WTC11 (cell line): ENCODE measurements at regions not wholly inside any gene's neighbourhood (a gene's known extent, or its start where the extent isn't known, plus 50 kb on each side); places are given as distances from the start of the nearest gene placed in this dataset.

Experiments used
- ATAC-seq: fragments of 200-7000 bp; cut with Tn5 transposase; 2 replicates; pipeline ENCODE4 v1.10.0; 2021; ENCODE audit warnings: mild to moderate bottlenecking, moderate library complexity
- CTCF ChIA-PET: fragments of 300-600 bp; sonication (Branson Sonifier 250); formaldehyde crosslinking; loops from one replicate; lab custom pipeline; 2021; ENCODE audit warnings: antibody characterized with exemption; lab: Charles Lee
- POLR2A ChIA-PET: fragments of 350-600 bp; sonication (Branson Sonifier 250); formaldehyde crosslinking; loops from one replicate; lab custom pipeline; 2021; ENCODE audit warnings: antibody characterized with exemption; lab: Charles Lee
- DNase-seq: peaks from one replicate; pipeline ENCODE4 v3.0.0; 2021; ENCODE audit warnings: low spot score
- H3K27ac Mint-ChIP-seq: 2 replicates; pipeline ENCODE4 v1.8.0; 2021; ENCODE audit warnings: mixed read lengths
- H3K27me3 Mint-ChIP-seq: 2 replicates; pipeline ENCODE4 v1.8.0; 2021; ENCODE audit warnings: low read depth, mild to moderate bottlenecking, moderate library complexity, mixed read lengths
- H3K36me3 Mint-ChIP-seq: 2 replicates; pipeline ENCODE4 v1.8.0; 2021; ENCODE audit warnings: mixed read lengths
- H3K4me1 Mint-ChIP-seq: 2 replicates; pipeline ENCODE4 v1.8.0; 2022; ENCODE audit warnings: mixed read lengths
- H3K4me3 Mint-ChIP-seq: 2 replicates; pipeline ENCODE4 v1.8.0; 2021; ENCODE audit warnings: mild to moderate bottlenecking, moderate library complexity, mixed read lengths
- H3K9me3 Mint-ChIP-seq: 2 replicates; pipeline ENCODE4 v1.8.0; 2021; ENCODE audit warnings: mixed read lengths
- AR ChIP-seq: fragments of 250-450 bp; sonication (Bioruptor Pico); IDR thresholded peaks from 2 replicates; pipeline ENCODE4 v1.9.0; 2021; ENCODE audit warnings: mild to moderate bottlenecking
- ATF2 ChIP-seq: sonication (generic); formaldehyde crosslinking; IDR thresholded peaks from 2 replicates; pipeline ENCODE4 v1.8.1; 2022; ENCODE audit warnings: low read depth, missing genetic modification reagents, borderline replicate concordance
- CBFB ChIP-seq: sonication (generic); formaldehyde crosslinking; IDR thresholded peaks from 2 replicates; pipeline ENCODE4 v1.8.1; 2022; ENCODE audit warnings: mild to moderate bottlenecking, low read depth, missing genetic modification reagents
- CDX4 ChIP-seq: fragments of 250-450 bp; sonication (Bioruptor Pico); IDR thresholded peaks from 2 replicates; pipeline ENCODE4 v1.9.0; 2021; ENCODE audit warnings: moderate library complexity, mild to moderate bottlenecking, inconsistent platforms, borderline replicate concordance
- EMX1 ChIP-seq: fragments of 250-450 bp; sonication (Bioruptor Pico); IDR thresholded peaks from 2 replicates; pipeline ENCODE4 v1.8.0; 2021; ENCODE audit warnings: mild to moderate bottlenecking
- ERG ChIP-seq: fragments of 250-450 bp; sonication (Bioruptor Pico); IDR thresholded peaks from 2 replicates; pipeline ENCODE4 v1.8.0; 2021; ENCODE audit warnings: mild to moderate bottlenecking
- KAT7 ChIP-seq: sonication (generic); formaldehyde crosslinking; IDR thresholded peaks from 2 replicates; pipeline ENCODE4 v1.8.1; 2023; ENCODE audit warnings: missing genetic modification reagents, mild to moderate bottlenecking, borderline replicate concordance
- MAX ChIP-seq: sonication (generic); formaldehyde crosslinking; IDR thresholded peaks from 2 replicates; pipeline ENCODE4 v1.8.0; 2022; ENCODE audit warnings: mild to moderate bottlenecking, missing genetic modification reagents
- NFYB ChIP-seq: sonication (generic); formaldehyde crosslinking; conservative IDR thresholded peaks from 2 replicates; pipeline ENCODE4 v1.8.0; 2022; ENCODE audit warnings: low read depth, missing genetic modification reagents
- SMAD4 ChIP-seq: sonication (generic); formaldehyde crosslinking; IDR thresholded peaks from 2 replicates; pipeline ENCODE4 v1.8.0; 2022; ENCODE audit warnings: mild to moderate bottlenecking, missing genetic modification reagents
- TEAD4 ChIP-seq: sonication (generic); formaldehyde crosslinking; IDR thresholded peaks from 2 replicates; pipeline ENCODE4 v1.8.0; 2022; ENCODE audit warnings: mild to moderate bottlenecking, missing genetic modification reagents
- ZNF281 ChIP-seq: sonication (generic); formaldehyde crosslinking; IDR thresholded peaks from 2 replicates; pipeline ENCODE4 v1.8.0; 2023; ENCODE audit warnings: mild to moderate bottlenecking, missing genetic modification reagents
- ZNF317 ChIP-seq: sonication (generic); formaldehyde crosslinking; IDR thresholded peaks from 2 replicates; pipeline ENCODE4 v1.8.1; 2023; ENCODE audit warnings: low read depth, mild to moderate bottlenecking, moderate library complexity, missing genetic modification reagents, borderline replicate concordance
- ZNF532 ChIP-seq: fragments of 250-450 bp; sonication (Bioruptor Pico); IDR thresholded peaks from 2 replicates; pipeline ENCODE4 v1.9.0; 2021; ENCODE audit warnings: mild to moderate bottlenecking, borderline replicate concordance
- ZSCAN18 ChIP-seq: fragments of 250-450 bp; sonication (Bioruptor Pico); IDR thresholded peaks from 2 replicates; pipeline ENCODE4 v2.1.2; 2022; ENCODE audit warnings: mild to moderate bottlenecking, moderate library complexity

- Mint-ChIP-seq H3K27ac (peak overlapping the region; percentile 89), H3K9me3 (peaks cover 10% of the 10 kb centered on the region)
Measured at GRCh38 chr3:83968356-83968755, 990.4 kb upstream of the CADM2 start.

GRCh38 chr3:83971666-83972065 is 987.1 kb upstream of the CADM2 start:
- ATAC-seq: no peak
- no peaks in the 10 kb centered on the region for H3K36me3 Mint-ChIP-seq
- no peak for DNase-seq
- H3K27ac Mint-ChIP-seq: no peak overlapping the region
- peaks cover 3% of the 10 kb centered on the region for H3K9me3 Mint-ChIP-seq
- no peak for TF ChIP-seq CDX4 (CRISPR knock-in tag)
- TF ChIP-seq SMAD4 (CRISPR knock-in tag): no peak
- TF ChIP-seq CBFB (CRISPR knock-in tag): no peak
- no peak for TF ChIP-seq MAX (CRISPR knock-in tag)
- CTCF ChIA-PET: no interaction called here
- H3K4me1 Mint-ChIP-seq: peaks cover 8% of the 10 kb centered on the region
- POLR2A ChIA-PET: no interaction called here
- no peaks in the 10 kb centered on the region for H3K27me3 Mint-ChIP-seq
- H3K4me3 Mint-ChIP-seq: no peak overlapping the region

More at GRCh38 chr3:83968356-83968755, 990.4 kb upstream of the CADM2 start:
- ATAC-seq (no peak), DNase-seq (no peak)
- Mint-ChIP-seq H3K4me3 (no peak overlapping the region), H3K4me1 (peaks cover 8% of the 10 kb centered on the region), H3K36me3 (no peaks in the 10 kb centered on the region), H3K27me3 (no peaks in the 10 kb centered on the region; the same call in 1 of the 2 replicates)
- POLR2A ChIA-PET: no interaction called here
- no peak for TF ChIP-seq ZNF317 (CRISPR knock-in tag)
- no peak for TF ChIP-seq ZNF281 (CRISPR knock-in tag)
- no peak for TF ChIP-seq ZNF532 (CRISPR knock-in tag)
- no peak for TF ChIP-seq ATF2 (CRISPR knock-in tag)
- TF ChIP-seq EMX1: no peak
- no peak for TF ChIP-seq KAT7 (CRISPR knock-in tag)
- no peak for TF ChIP-seq NFYB (CRISPR knock-in tag)
- no peak for TF ChIP-seq SMAD4 (CRISPR knock-in tag)
- TF ChIP-seq TEAD4 (CRISPR knock-in tag): no peak
- CTCF ChIA-PET: no interaction called here

- POLR2A ChIA-PET: no interaction called here
- Mint-ChIP-seq H3K4me1 (no peaks in the 10 kb centered on the region), H3K36me3 (no peaks in the 10 kb centered on the region), H3K4me3 (no peak overlapping the region), H3K27me3 (no peaks in the 10 kb centered on the region), H3K9me3 (peaks cover 7% of the 10 kb centered on the region), H3K27ac (no peak overlapping the region)
- CTCF ChIA-PET: no interaction called here
- DNase-seq (no peak), ATAC-seq (no peak)
- TF ChIP-seq AR (CRISPR knock-in tag) (no peak), CDX4 (CRISPR knock-in tag) (no peak), ERG (no peak), ZSCAN18 (CRISPR knock-in tag) (no peak)
Measured at GRCh38 chr3:84008623-84009022, 950.2 kb upstream of the CADM2 start.
